ENCODE measurements at regions not wholly inside any gene's neighbourhood (a gene's known extent, or its start where the extent isn't known, plus 50 kb on each side); places are given as distances from the start of the nearest gene placed in this dataset.

- no peaks in the 10 kb centered on the region for H3K4me1 ChIP-seq (ENCODE audit: insufficient read depth, low read length, poor library complexity, severe bottlenecking)
- H3K9me3 ChIP-seq (ENCODE audit: low read length): no peaks in the 10 kb centered on the region
- no peak overlapping the region for H3K27ac ChIP-seq (ENCODE audit: low read depth, low read length, poor library complexity, severe bottlenecking)
- H3K9me2 ChIP-seq (ENCODE audit: insufficient read depth, low read length): no peaks in the 10 kb centered on the region
- ChIA-PET POLR2A (interaction anchor here (0.8 to 0.9 kb wide), 2 partner anchors 15 to 42 kb away, joined by 3 read pairs; no protein-coding TSS in a partner anchor), CTCF (ENCODE audit: unreplicated experiment) (no interaction called here)
- TF ChIP-seq EZH2phosphoT487 (IDR thresholded peaks at IDR 0.05; ENCODE audit: borderline replicate concordance, low read depth, low read length): no peak
- no peak for TF ChIP-seq CTCF (conservative IDR thresholded peaks at IDR 0.05; ENCODE audit: low read length)
- no peak for DNase-seq (ENCODE audit: low spot score)
- H3K36me3 ChIP-seq (ENCODE audit: insufficient read depth, low read length): no peaks in the 10 kb centered on the region
- no peak overlapping the region for H2AFZ ChIP-seq (ENCODE audit: low read length)
- no peak overlapping the region for H3K4me2 ChIP-seq (ENCODE audit: low read length)
- H3K79me2 ChIP-seq (ENCODE audit: insufficient read depth, low read depth, low read length): no peaks in the 10 kb centered on the region
- H4K20me1 ChIP-seq (ENCODE audit: insufficient read depth, low read length): no peaks in the 10 kb centered on the region
- intact Hi-C loops (cut with micrococcal nuclease; ENCODE audit: unreplicated experiment): no loop called here
- H3K4me3 ChIP-seq (ENCODE audit: low read depth, low read length, poor library complexity, severe bottlenecking): no peak overlapping the region
- BruUV-seq (replicated peaks): no TSS peak
Measured at GRCh38 chr10:76626386-76626785, 1011.2 kb downstream of the KCNMA1 start.

GRCh38 chr10:76624470-76624869, 1013.1 kb downstream of the KCNMA1 start:
- Histone ChIP-seq H3K9me3 (ENCODE audit: low read length) (no peaks in the 10 kb centered on the region), H3K4me3 (ENCODE audit: low read depth, low read length, poor library complexity, severe bottlenecking) (no peak overlapping the region), H3K27ac (ENCODE audit: low read depth, low read length, poor library complexity, severe bottlenecking) (no peak overlapping the region), H3K4me2 (ENCODE audit: low read length) (no peak overlapping the region), H3K9me2 (ENCODE audit: insufficient read depth, low read length) (no peaks in the 10 kb centered on the region), H3K4me1 (ENCODE audit: insufficient read depth, low read length, poor library complexity, severe bottlenecking) (no peaks in the 10 kb centered on the region), H2AFZ (ENCODE audit: low read length) (no peak overlapping the region), H3K36me3 (ENCODE audit: insufficient read depth, low read length) (no peaks in the 10 kb centered on the region), H4K20me1 (ENCODE audit: insufficient read depth, low read length) (no peaks in the 10 kb centered on the region), H3K79me2 (ENCODE audit: insufficient read depth, low read depth, low read length) (no peaks in the 10 kb centered on the region)
- no TSS peak for BruUV-seq (replicated peaks)
- intact Hi-C loops (cut with micrococcal nuclease; ENCODE audit: unreplicated experiment): no loop called here
- ChIA-PET POLR2A (no interaction called here), CTCF (ENCODE audit: unreplicated experiment) (no interaction called here)
- TF ChIP-seq CTCF (conservative IDR thresholded peaks at IDR 0.05; ENCODE audit: low read length) (no peak), EZH2phosphoT487 (IDR thresholded peaks at IDR 0.05; ENCODE audit: borderline replicate concordance, low read depth, low read length) (no peak)
- DNase-seq (ENCODE audit: low spot score): no peak

- CTCF ChIA-PET (ENCODE audit: unreplicated experiment): no interaction called here
- intact Hi-C loops (cut with micrococcal nuclease; ENCODE audit: unreplicated experiment): no loop called here
- Histone ChIP-seq H4K20me1 (ENCODE audit: insufficient read depth, low read length) (no peaks in the 10 kb centered on the region), H3K27ac (ENCODE audit: low read depth, low read length, poor library complexity, severe bottlenecking) (no peak overlapping the region), H3K4me3 (ENCODE audit: low read depth, low read length, poor library complexity, severe bottlenecking) (no peak overlapping the region), H3K4me1 (ENCODE audit: insufficient read depth, low read length, poor library complexity, severe bottlenecking) (no peaks in the 10 kb centered on the region), H3K79me2 (ENCODE audit: insufficient read depth, low read depth, low read length) (no peaks in the 10 kb centered on the region), H3K4me2 (ENCODE audit: low read length) (no peak overlapping the region), H2AFZ (ENCODE audit: low read length) (no peak overlapping the region), H3K9me2 (ENCODE audit: insufficient read depth, low read length) (no peaks in the 10 kb centered on the region), H3K36me3 (ENCODE audit: insufficient read depth, low read length) (no peaks in the 10 kb centered on the region), H3K9me3 (ENCODE audit: low read length) (no peaks in the 10 kb centered on the region)
- TF ChIP-seq CTCF (conservative IDR thresholded peaks at IDR 0.05; ENCODE audit: low read length) (no peak), EZH2phosphoT487 (IDR thresholded peaks at IDR 0.05; ENCODE audit: borderline replicate concordance, low read depth, low read length) (no peak)
- DNase-seq (ENCODE audit: low spot score): no peak
- BruUV-seq (replicated peaks): no TSS peak
- POLR2A ChIA-PET: interaction anchor here (0.6 kb wide), 1 partner anchor 1178 kb away, joined by 3 read pairs; no protein-coding TSS in a partner anchor
Measured at GRCh38 chr10:76621886-76622620, 1015.6 kb downstream of the KCNMA1 start.
